ENCODE measurements at regions not wholly inside any gene's neighbourhood (a gene's known extent, or its start where the extent isn't known, plus 50 kb on each side); places are given as distances from the start of the nearest gene placed in this dataset.

DNA sequence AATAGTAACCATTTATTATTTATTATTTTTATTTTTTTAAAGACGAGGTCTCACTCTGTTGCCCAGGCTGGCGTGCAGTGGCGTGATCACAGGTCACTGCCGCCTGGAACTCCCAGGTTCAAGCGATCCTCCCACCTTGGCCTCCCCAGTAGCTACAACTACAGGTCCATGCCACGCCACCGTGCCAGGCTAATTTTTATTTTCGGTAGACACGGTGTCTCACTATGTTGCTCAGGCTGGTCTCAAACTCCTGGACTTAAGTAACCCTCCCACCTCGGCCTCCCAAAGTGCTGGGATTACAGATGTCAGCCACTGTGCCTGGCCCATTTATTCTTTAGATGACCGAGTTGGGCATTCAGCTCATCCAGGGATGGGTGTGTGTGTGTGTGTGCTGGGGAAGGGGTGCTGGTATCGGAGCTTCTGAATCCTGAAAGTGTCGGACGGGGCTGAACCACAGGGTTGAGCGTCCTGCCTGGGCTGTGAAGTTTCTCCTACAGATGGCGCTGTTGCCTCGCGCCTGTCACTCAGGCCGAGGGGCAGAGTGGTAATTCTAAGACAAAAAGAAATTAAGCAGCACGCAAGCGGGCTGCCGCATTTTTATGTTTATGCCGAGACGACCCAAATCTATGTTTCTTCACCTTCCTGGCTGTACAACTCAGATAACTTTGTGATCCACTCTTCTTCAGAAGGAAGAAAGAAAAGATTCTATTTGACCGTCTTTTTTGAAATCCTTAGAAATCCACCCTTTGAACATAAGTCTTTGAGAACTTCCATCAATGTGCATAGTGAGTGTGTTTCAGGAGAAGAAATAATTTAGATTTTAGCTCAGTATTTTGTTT lies 252.8 kb downstream of the CDH26 start:
- no peak for DNase-seq (ENCODE audit: low spot score)
- ATAC-seq, result peak; percentile 90

GRCh38 chr20:60211618-60212463 lies 253.6 kb downstream of the CDH26 start:
- ATAC-seq, result no peak
- no peak for DNase-seq (ENCODE audit: low spot score)

- DNase-seq (ENCODE audit: low spot score) (no peak), ATAC-seq (no peak)
Measured at GRCh38 chr20:60212695-60213094, 254.5 kb downstream of the CDH26 start.

DNA sequence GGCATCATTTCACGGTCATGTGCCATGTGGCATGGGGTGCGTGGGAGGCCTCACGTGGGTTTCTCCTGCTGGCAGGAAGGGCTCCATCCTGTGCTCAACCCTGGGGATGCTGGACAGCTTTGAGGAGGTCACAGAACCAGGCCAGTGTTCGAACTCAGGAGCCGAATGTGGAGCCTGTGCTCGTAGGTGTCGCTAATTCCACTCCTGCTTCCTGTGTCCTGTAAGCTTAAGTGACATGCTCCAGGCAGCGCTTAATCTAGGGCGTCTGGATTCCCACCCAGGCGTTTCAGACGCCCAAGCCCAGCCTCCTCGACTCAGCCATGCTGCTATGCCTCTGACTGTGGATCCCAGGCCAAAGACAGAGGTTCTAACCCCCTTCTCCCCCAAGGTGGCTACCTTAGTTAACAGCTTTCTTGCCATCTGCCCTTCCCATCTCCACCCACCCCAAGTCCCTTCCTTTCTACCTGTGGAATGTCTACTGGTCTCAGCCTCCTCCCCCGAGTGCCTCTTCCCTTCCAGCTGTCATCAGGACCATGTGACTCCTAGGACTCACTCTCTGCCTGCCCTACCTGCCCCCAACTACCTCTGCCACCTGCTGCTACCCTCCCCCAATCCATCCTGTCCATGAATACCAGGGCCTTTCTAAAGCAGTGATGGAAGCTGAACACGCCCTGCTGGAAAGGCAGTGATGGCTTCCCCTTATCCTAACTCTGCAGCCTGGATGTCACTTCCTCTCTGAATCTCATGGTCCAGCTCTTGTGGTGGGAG lies 255.1 kb downstream of the CDH26 start:
- ATAC-seq (no peak), DNase-seq (ENCODE audit: low spot score) (no peak)

- ATAC-seq, result no peak
- DNase-seq (ENCODE audit: low spot score), result no peak
Measured at GRCh38 chr20:60214901-60215815, 256.9 kb downstream of the CDH26 start.

- ATAC-seq (no peak), DNase-seq (ENCODE audit: low spot score) (no peak)
Measured at GRCh38 chr20:60215816-60216730, 257.9 kb downstream of the CDH26 start.

GRCh38 chr20:60219231-60219630 lies 261.0 kb downstream of the CDH26 start:
- DNase-seq (ENCODE audit: low spot score) (no peak), ATAC-seq (no peak)

DNA sequence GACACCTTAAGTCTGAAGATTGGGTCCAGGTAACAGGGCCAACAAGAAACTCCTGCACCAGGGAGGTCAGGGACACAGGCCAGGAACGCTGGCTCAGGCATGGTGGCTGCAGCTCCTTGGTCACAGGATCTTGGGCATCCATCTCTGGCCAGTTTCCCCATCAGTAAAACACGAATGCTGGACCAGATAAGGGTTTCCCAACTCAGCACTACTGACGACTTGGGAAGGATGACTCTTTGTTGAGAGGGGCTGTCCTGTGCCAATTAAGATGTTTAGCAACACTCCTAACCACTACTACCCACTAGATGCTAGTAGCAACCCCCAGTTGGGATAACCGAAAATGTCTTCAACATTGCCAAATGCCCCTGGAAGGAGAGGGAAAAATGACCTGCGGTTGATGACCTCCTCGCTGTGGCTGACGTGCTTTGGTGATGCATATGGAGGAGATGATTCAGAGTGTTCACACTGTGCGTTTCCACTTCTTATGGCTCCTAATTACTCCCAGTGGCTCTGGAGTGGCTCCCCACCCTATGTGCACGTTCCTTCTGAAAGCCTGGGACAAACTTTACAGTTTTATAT lies 261.9 kb downstream of the CDH26 start:
- ATAC-seq (no peak), DNase-seq (ENCODE audit: low spot score) (no peak)

DNA sequence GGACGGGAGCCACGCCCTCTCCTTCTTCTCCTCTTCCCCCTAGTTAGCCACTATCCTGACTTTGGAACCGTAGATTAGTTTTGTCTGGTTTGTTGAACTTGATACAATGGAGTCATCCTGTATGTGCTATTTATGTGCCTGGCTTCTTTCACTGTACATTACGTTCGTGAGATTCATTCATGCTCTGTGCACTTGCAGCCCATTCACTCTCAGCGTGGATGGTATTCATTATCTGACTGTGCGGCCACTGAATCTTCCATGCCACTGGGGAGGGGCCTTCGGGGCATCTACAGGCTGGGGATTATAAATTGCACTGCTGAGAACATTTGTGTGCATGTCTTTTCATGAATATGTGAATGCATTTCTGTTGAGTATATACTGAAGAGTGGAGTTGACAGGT lies 262.5 kb downstream of the CDH26 start:
- DNase-seq (ENCODE audit: low spot score), result no peak
- ATAC-seq, result no peak

DNA sequence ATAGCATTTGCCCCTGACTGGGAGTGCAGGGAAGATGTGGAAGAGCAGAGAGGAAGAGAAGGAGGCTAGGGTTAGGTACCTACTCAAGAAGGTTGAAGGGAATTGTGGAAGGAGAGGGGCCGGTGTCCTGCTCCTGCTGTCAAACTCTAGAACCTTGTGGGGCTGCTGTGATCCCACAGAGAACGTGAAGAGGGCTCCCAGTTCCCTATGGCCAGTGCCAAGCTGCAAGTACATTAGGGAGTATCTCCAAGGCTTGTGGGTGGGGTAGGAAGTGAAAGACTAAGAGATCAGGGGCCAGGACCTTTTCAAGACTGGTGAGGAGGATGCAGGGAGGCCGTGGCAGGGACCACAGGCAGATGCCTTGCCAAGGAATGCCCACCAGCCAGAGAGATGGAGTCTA lies 263.4 kb downstream of the CDH26 start:
- ATAC-seq, result no peak
- DNase-seq (ENCODE audit: low spot score), result peak; percentile 34

DNA sequence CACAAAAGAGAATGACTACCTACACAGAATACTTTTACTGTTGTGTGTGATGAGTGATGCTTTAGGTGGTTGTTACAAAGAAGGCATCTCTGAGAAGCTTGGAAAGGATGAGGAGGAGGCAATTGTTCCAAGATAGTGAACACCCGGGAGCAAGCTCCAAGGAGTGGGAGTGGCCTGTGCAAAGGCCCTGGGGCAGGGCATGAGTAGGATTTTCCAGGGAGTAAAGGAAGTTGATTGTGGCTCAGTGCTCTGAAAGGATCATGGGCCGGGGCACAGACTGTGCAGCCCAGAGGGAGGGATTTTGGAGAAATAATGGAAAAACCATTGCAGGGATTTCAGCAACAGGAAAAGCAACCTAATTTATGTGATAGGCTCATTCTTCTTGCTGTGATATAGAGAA lies 264.3 kb downstream of the CDH26 start:
- no peak for DNase-seq (ENCODE audit: low spot score)
- no peak for ATAC-seq

- DNase-seq (ENCODE audit: low spot score) (no peak), ATAC-seq (no peak)
Measured at GRCh38 chr20:60223174-60223573, 265.0 kb downstream of the CDH26 start.

DNA sequence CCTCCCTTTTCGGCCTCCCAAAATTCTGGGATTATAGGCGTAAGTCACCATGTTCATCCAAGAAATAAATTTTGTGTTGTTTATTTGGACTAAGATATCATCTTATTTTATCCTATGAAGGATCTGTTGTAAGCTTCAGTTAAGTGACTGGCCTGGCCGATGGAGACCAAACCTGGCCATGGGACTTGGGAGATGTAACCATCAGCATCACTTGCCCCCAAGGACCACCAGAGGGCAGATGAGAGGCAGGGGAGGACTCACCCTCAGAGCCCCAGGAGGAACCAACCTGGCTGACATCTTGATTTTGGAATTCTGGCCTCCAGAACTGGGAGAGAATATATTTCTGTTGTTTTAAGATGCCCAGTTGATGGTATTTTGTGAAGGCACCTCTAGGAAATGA lies 266.7 kb downstream of the CDH26 start:
- ATAC-seq, result no peak
- DNase-seq (ENCODE audit: low spot score), result no peak

DNA sequence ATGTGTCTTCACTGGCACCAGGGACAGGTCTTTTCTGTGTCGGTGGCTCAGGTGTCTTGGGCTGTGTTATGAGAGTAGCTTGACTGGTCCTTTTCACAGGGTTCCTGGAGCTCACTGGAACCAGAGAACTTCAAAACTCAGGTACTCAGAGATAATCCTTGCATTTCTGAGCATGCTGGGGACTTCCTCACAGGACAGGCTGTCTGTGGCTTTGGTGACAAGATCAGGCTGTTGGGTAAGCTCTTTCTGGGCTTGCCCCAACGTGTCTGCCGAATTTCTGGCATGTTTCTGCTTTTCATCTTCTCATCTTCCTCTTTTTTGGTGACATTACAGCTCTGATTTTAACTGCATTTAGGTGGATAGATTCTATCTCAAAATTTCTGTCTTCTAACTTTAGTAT lies 270.0 kb downstream of the CDH26 start:
- ATAC-seq (no peak), DNase-seq (ENCODE audit: low spot score) (peak; percentile 42)

DNA sequence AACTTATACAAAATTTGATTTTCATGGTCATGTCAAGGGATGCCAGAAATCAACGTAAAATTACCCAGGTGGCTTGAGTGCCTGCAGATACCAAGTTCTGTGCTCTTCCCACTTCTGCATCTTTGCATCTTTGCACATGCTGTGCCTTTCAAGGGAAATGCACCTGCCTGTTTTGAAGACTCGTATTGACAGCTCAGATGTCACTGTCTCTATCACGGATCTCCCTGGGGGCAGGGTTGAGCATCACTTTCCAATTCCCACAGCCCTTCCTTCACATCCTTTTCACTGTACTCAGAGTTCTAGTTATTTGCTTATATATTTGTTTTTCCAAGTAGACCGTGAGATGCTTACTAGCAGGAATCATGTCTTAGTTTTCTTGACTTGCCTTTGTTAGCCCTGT lies 274.2 kb downstream of the CDH26 start:
- DNase-seq (ENCODE audit: low spot score) (no peak), ATAC-seq (no peak)

- no peak for ATAC-seq
- no peak for DNase-seq (ENCODE audit: low spot score)
Measured at GRCh38 chr20:60233018-60233630, 274.9 kb downstream of the CDH26 start.

GRCh38 chr20:60236613-60237012 lies 278.4 kb downstream of the CDH26 start:
- ATAC-seq (no peak), DNase-seq (ENCODE audit: low spot score) (no peak)

GRCh38 chr20:60237981-60238380 lies 279.8 kb downstream of the CDH26 start:
- no peak for ATAC-seq
- DNase-seq (ENCODE audit: low spot score), result no peak

Measured in left lobe of liver (tissue), 2 donors.